HL-60 (cell line): ENCODE measurements at regions not wholly inside any gene's neighbourhood (a gene's known extent, or its start where the extent isn't known, plus 50 kb on each side); places are given as distances from the start of the nearest gene placed in this dataset.

Source experiments
- CTCF ChIP-seq: IDR thresholded peaks from one replicate; pipeline ENCODE4 v1.5.1; 2011; ENCODE audit warnings: low read length, control low read depth, inconsistent platforms; ENCODE audit not compliant: insufficient read depth
- POLR2AphosphoS5 ChIP-seq: IDR thresholded peaks from 2 replicates; pipeline ENCODE4 v1.6.1; 2012; ENCODE audit warnings: low read depth
- SPI1 ChIP-seq: IDR thresholded peaks from 2 replicates; pipeline ENCODE4 v1.6.1; 2012; ENCODE audit warnings: low read depth, mild to moderate bottlenecking, borderline replicate concordance

GRCh38 chr20:6886065-6886729, 118.7 kb downstream of the BMP2 start:
- TF ChIP-seq CTCF (no peak), POLR2AphosphoS5 (no peak), SPI1 (no peak)
